ENCODE measurements at regions not wholly inside any gene's neighbourhood (a gene's known extent, or its start where the extent isn't known, plus 50 kb on each side); places are given as distances from the start of the nearest gene placed in this dataset.
"Not testable (repeated sequence)": the region's sequence is repeated elsewhere in the genome, so short reads cannot be mapped to it uniquely, and the experiment has no call there.

DNA sequence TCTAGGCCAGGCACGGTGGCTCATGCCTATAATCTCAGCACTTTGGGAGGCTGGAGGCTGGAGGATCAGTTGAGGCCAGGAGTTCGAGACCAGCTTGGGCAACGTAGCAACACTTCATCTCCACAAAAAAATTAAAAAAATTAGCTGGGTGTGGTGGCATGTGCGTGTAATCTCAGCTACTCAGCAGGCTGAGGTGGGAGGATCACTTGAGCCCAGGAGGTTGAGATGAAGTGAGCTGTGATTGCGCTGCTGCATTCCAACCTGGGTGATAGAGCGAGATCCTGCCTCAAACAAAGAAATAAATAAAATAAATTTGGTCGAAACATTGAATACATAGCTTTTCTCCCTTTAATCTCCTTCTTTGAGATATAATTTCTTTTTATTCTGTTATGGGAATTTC lies 80.6 kb upstream of the ITGB1 start:
- DNase-seq (ENCODE audit: low read depth, low spot score) = no peak

DNA sequence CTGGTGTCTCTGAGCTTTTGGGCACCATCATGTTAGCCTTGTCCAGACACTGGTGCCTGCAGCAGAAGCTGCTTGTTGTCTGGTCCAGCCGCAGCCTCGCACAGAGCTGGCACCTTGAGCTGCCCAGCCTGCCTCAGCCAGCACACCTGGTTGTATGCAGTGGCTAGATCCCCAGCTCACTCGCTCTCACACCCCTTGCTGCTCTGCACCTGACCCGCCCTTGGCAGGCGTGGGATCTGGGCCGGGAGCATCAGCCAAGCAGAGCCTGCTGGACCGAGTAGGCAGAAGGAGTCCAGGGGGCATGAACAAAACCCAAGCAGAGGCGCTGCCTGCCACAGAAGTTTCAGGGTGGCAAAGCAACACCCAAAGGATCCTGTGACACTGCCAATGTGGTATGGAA lies 79.7 kb upstream of the ITGB1 start:
- DNase-seq (ENCODE audit: low read depth, low spot score) = no peak

DNA sequence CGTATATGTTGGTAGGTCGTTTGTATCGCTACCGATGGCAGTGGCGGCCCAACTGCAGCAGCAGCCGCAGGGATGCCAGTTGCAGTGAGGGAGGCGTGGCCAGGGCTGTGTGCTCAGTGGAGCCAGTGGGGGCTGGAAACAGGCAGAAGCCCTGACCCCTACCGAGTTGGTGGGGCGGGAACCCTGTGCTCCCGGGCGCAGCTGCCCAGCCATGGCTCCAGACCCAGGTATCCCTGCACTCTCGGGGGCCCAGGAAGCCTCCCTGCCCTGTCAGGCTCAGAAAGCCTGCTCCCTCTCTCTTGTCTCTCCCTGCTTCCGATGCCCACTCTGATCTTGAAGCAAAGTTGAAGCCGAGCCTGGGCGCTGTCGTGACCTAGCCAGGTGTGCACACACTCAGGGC lies 78.6 kb upstream of the ITGB1 start:
- DNase-seq (ENCODE audit: low read depth, low spot score) = no peak

- no peak for DNase-seq (ENCODE audit: low read depth, low spot score)
Measured at GRCh38 chr10:33035411-33035810, 77.4 kb upstream of the ITGB1 start.

DNA sequence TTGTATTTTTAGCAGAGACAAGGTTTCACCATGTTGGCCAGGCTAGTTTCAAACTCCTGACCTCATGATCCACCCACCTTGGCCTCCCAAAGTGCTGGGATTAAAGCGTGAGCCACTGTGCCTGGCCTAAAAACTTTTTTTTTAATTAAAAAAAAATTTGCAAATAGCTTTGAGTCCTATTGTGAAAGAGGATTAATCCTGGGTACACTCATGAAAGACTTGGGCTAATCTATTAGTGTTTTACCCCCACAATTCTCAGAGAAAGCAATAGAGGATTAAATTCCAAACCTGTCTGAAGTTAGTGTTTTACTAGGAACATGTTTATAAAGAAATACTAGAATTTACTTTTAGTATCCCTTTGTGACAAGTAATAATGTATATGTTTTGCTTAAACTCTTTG lies 76.9 kb upstream of the ITGB1 start:
- no peak for DNase-seq (ENCODE audit: low read depth, low spot score)

- DNase-seq (ENCODE audit: low read depth, low spot score) = no peak
Measured at GRCh38 chr10:33032654-33033151, 74.7 kb upstream of the ITGB1 start.

GRCh38 chr10:33031815-33032653 lies 74.0 kb upstream of the ITGB1 start:
- DNase-seq (ENCODE audit: low read depth, low spot score) = no peak

DNA sequence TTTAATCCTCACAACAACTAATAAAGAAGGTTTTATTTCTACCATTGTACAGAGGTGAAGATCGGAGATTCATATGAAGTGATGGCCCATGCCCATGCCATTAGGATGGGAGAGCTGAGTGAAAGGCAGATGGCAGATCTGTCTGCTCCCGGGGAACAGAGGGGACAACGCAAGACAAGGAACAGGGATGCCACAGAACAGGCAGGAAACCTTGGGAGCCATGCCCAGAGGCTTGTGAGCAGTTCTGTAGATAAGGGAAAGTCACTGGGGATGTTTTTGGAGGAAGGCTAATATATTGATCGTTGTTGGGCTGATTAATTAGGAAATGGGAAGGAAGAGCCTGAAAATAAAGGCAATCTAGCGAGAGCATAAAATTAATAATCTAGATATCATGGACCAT lies 73.1 kb upstream of the ITGB1 start:
- no peak for DNase-seq (ENCODE audit: low read depth, low spot score)

- DNase-seq (ENCODE audit: low read depth, low spot score) = not testable (repeated sequence)
Measured at GRCh38 chr10:33028515-33028914, 70.5 kb upstream of the ITGB1 start.

DNA sequence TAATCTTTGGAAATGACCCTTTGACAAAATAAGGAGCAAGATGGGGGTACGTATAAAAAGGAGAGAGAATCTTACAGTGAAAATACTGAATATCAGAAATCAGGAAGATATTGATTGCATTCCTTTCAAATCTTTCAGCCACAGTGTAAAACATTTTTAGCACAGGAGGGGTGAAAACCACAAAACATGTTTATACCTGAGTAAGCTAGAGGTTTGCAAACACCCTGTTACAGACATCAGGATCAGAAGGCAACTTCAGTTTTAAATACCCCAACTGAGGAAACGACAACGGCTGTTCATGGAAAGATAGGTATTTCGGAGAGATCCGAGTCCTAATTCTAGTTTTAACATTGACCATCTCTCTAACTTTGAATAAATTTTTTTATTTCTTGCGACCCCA lies 69.1 kb upstream of the ITGB1 start:
- DNase-seq (ENCODE audit: low read depth, low spot score) = no peak

DNA sequence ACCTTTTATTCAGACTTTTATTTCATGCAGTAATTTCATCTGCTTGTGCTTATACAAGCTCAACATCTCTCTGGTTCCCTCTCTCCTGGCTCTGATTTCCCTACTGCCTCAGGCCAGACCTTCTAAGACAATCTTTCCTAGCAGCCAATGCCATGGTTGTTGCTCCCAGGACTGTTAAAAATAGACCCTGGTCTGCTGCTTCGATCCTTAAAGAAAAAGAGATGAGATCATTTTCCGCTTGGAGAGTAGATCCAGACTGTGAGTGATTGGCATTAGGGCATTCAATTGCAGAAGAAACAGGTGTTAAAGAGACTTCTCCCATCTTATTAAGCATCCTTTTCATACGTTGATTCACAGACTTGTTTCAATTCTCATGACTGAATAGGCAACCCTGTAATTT lies 68.4 kb upstream of the ITGB1 start:
- DNase-seq (ENCODE audit: low read depth, low spot score) = no peak

DNA sequence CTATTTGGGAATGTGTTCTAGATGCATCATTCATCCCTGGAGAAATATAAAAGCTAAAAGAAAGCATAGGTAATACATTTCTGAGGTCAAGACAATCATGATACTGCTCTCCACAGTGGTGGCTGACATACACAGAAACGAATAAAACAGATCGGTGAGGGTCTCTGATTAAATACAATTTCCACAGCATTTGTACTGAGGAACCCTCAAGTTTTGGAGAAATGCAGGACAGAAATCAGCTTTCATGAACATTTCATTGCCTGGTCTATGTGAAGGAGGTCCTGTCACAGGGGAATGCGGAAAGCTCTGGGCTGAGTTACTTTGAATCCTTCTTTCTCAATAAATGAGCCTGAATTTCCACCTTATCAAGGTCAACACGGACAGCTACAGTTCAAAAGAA lies 67.9 kb upstream of the ITGB1 start:
- DNase-seq (ENCODE audit: low read depth, low spot score) = no peak

DNA sequence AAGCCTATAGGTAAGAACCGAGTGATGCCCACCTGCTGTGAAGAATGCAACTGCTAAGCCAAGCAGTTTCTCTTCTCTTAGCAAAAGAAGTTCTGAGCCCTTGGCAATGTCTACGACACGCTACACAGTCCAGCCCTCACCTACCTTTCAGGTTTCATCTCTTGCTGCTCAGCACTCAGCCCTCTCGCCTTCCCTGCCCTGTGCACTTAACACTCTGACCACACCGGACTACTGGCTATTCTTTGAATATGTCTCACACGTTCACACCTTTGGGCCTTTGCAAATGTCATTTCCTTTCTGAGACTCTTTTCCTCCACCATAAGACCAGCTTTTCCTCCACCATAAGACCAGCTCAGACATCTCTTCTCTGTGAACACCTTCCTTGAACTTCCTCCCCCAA lies 67.0 kb upstream of the ITGB1 start:
- no peak for DNase-seq (ENCODE audit: low read depth, low spot score)

GRCh38 chr10:33022691-33023090 lies 64.7 kb upstream of the ITGB1 start:
- no peak for DNase-seq (ENCODE audit: low read depth, low spot score)

DNA sequence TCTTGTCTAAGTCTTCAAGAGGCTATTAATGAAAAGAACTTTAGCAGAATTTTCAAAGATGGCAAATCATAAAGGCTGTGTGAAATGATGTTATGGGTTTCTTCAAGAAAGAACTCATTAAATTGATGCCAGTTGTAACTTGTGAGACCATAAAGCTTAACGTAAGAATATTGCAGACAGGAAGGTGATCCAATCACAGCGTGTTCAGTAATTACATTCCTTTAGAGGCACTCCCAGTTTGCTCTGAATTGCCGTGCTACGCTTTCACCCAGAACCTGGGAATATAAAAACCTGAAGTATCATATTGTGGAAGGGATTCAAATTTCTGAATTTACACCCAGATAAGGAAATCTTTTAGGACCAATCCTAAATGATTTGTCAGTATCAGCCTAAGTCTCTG lies 64.1 kb upstream of the ITGB1 start:
- no peak for DNase-seq (ENCODE audit: low read depth, low spot score)

DNA sequence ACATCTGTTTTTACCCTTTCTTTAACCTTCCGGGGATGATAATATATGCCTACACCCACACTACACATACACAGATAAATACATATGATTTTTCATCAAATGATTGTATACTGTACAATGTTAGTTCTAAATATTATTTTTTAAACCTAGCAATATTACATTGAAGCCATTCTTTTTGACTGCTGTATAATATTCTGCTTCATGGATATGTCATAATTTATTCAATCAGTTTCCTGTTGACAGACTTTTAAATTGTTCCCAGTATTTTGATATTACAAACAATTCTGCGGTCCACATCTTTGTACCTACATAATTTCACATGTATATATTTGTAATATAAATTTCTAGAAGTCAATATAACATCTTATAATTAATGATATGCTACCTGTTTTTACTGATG lies 59.0 kb upstream of the ITGB1 start:
- no peak for DNase-seq (ENCODE audit: low read depth, low spot score)

DNA sequence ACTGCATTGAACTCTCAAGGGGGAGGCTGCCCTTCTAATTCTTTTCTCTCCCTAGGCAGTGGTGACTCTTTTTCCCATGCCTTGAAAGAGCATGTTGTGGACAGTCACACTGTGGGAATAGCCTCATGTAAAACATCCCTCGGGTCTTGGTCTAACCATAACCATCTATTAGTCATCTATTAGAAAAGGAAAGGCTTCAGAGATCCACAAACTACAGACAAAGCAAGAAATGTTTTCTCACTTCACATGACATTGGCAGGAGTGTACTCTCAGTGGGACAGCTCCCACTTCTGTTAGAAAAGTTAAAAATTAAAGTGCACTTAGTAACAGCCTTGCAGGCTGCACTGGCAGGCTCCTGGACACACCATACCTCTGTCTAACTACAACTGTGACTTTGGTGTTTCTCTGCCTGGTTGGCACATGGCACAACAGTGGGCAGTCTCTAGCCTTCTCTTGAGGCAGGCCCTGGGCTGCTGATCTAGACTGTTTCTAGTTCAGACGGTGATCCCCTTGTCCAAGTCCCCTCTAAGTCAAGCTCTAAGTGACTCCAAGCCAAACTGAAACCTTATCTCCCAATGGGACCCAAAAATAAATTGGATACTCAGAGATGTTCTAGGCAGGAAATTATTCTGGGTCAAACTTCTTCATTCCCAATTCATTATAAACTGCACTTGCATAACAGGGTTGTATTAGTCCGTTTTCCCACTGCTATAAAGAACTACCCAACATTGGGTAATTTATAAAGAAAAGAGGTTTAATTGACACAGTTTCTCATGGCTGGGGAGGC lies 57.9 kb upstream of the ITGB1 start:
- DNase-seq (ENCODE audit: low read depth, low spot score) = no peak

DNA sequence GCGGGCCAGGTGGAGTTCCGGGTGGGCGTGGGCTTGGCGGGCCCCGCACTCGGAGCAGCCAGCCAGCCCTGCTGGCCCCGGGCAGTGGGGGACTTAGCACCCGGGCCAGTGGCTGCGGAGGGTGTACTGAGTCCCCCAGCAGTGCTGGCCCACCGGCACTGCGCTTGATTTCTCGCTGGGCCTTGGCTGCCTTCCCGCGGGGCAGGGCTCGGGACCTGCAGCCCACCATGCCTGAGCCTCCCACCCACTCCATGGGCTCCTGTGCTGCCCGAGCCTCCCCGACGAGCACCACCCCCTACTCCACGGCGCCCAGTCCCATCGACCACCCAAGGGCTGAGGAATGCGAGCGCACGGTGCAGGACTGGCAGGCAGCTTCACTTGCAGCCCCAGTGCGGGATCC lies 55.3 kb upstream of the ITGB1 start:
- DNase-seq (ENCODE audit: low read depth, low spot score) = not testable (repeated sequence)

DNA sequence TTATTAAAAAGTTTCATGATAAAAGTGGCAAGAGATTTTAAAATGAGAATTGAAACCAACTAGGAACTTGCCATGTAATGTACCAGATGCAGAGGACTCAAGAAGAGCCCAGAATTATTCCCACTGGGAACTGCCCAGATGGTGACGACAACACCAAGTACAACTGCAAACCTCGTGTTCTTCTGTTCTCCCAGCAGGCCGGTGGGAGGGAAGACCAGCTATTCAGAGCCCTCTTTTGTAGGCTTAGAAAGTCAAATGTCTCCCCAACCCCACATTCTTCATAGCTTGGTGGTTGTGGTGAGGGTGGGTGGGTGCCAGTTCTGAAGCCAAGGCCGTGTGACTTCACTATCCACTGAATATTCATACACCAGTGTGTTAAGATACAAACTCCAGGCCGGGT lies 54.3 kb upstream of the ITGB1 start:
- no peak for DNase-seq (ENCODE audit: low read depth, low spot score)

DNA sequence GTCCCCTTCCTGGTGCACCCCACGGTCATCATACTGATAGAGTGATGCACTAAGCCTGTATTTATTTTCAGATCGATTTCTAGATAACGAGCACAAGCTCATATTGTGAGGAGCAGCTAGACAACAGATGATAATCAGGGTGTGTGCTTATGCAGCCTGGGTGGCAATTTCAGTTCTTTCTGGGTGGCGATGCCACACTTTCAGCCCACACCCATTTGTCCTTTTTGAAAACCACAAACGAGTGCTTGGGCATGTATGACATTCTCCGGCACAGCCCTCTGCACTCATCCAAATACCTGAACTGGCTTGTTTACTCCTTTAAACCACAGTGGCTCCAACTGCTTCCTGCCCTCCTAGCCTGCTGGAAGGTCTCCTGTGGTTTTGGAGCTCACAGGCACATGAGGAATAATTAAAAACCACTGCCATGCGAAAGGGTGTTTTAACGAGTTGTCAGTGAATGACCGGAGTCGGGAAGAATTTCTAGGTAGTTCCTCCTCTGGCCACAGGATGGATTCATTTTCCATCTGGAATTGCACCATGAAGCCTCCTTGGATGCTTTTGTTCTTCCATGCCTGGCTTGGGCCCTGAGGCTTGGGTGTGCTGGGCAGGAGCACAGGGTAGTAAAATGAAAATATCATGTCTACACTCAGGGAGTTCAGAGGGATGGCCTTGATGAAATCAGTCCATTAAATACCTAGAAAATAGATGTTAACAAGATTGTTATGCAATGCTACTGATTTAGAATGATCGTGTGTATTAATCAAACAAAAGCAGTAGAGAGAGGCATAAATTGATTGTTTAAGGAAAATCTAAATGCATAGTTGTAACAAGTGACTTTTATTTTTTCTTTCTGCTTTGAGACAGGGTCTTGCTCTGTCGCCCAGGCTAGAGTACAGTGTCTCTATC lies 52.4 kb upstream of the ITGB1 start:
- no peak for DNase-seq (ENCODE audit: low read depth, low spot score)

- no peak for DNase-seq (ENCODE audit: low read depth, low spot score)
Measured at GRCh38 chr10:33009244-33010131, 51.5 kb upstream of the ITGB1 start.

Measured in smooth muscle cell of the brain vasculature (primary cell).